Trophoblast cell (in vitro differentiated cells and primary cell): ENCODE measurements at regions not wholly inside any gene's neighbourhood (a gene's known extent, or its start where the extent isn't known, plus 50 kb on each side); places are given as distances from the start of the nearest gene placed in this dataset.
A peak's percentile ranks its signal among the peaks of the same experiment; 100 is the strongest.

Experiments
- DNase-seq, 2 donors: peaks; one replicate each; pipeline ENCODE4 v3.0.0-alpha.2; 2016
- H2AFZ ChIP-seq: 2 replicates; pipeline ENCODE4 v1.6.1; 2013; ENCODE audit warnings: low read length, moderate library complexity, mild to moderate bottlenecking; ENCODE audit not compliant: insufficient read depth, poor library complexity
- H2AK5ac ChIP-seq: 2 replicates; pipeline ENCODE4 v1.6.1; 2013; ENCODE audit warnings: mild to moderate bottlenecking, low read length
- H2BK120ac ChIP-seq: 2 replicates; pipeline ENCODE4 v1.6.1; 2013; ENCODE audit warnings: low read length, mild to moderate bottlenecking, moderate library complexity; ENCODE audit not compliant: insufficient read depth, poor library complexity
- H2BK12ac ChIP-seq: 2 replicates; pipeline ENCODE4 v1.6.1; 2013; ENCODE audit warnings: mild to moderate bottlenecking, low read length, moderate library complexity
- H2BK5ac ChIP-seq: 2 replicates; pipeline ENCODE4 v1.6.1; 2013; ENCODE audit warnings: low read length, low read depth, moderate library complexity, mild to moderate bottlenecking; ENCODE audit not compliant: poor library complexity
- H3K14ac ChIP-seq: 2 replicates; pipeline ENCODE4 v1.6.1; 2013; ENCODE audit warnings: mild to moderate bottlenecking, low read length
- H3K18ac ChIP-seq: 2 replicates; pipeline ENCODE4 v1.6.1; 2013; ENCODE audit warnings: mild to moderate bottlenecking, low read length
- H3K23ac ChIP-seq: 2 replicates; pipeline ENCODE4 v1.6.1; 2013; ENCODE audit warnings: low read length
- H3K27ac ChIP-seq: 2 replicates; pipeline ENCODE4 v1.5.1; 2013; ENCODE audit warnings: low read depth, mild to moderate bottlenecking, inconsistent platforms, low read length, moderate library complexity
- H3K27me3 ChIP-seq: 2 replicates; pipeline ENCODE4 v1.6.1; 2013; ENCODE audit warnings: inconsistent platforms, mild to moderate bottlenecking, low read length, moderate library complexity; ENCODE audit not compliant: insufficient read depth
- H3K36me3 ChIP-seq, 2 experiments: 1 replicate in 1 of 2; 2 replicates in 1 of 2; pipeline ENCODE4 v1.6.1; 2013; ENCODE audit warnings: low read length in 2 of 2, mild to moderate bottlenecking in 2 of 2, moderate library complexity in 1 of 2; ENCODE audit not compliant: insufficient read depth in 2 of 2, control insufficient read depth in 1 of 2
- H3K4ac ChIP-seq: 2 replicates; pipeline ENCODE4 v1.6.1; 2013; ENCODE audit warnings: low read depth, mild to moderate bottlenecking, low read length, moderate library complexity
- H3K4me1 ChIP-seq, 2 experiments: 1 replicate in 1 of 2; 2 replicates in 1 of 2; pipeline ENCODE4 v1.6.1; 2013; ENCODE audit warnings: low read length in 2 of 2, mild to moderate bottlenecking in 2 of 2, moderate library complexity in 1 of 2; ENCODE audit not compliant: insufficient read depth in 2 of 2, control insufficient read depth in 1 of 2
- H3K4me2 ChIP-seq: 2 replicates; pipeline ENCODE4 v1.6.1; 2013; ENCODE audit warnings: inconsistent platforms, mild to moderate bottlenecking, low read length, moderate library complexity
- H3K4me3 ChIP-seq: 2 replicates; pipeline ENCODE4 v1.5.1; 2013; ENCODE audit warnings: mild to moderate bottlenecking, low read depth, low read length, inconsistent platforms
- H3K79me1 ChIP-seq: one replicate; pipeline ENCODE4 v1.6.1; 2013; ENCODE audit warnings: low read length
- H3K79me2 ChIP-seq: 2 replicates; pipeline ENCODE4 v1.6.1; 2013; ENCODE audit warnings: low read length, mild to moderate bottlenecking; ENCODE audit not compliant: control insufficient read depth, insufficient read depth, poor library complexity
- H3K9ac ChIP-seq: 2 replicates; pipeline ENCODE4 v1.6.1; 2013; ENCODE audit warnings: mild to moderate bottlenecking, low read length
- H3K9me3 ChIP-seq: 2 replicates; pipeline ENCODE4 v1.6.1; 2013; ENCODE audit warnings: low read depth, mild to moderate bottlenecking, control low read depth, inconsistent platforms, low read length; ENCODE audit not compliant: insufficient read depth
- H4K12ac ChIP-seq: 2 replicates; pipeline ENCODE4 v1.6.1; 2013; ENCODE audit warnings: low read depth, mild to moderate bottlenecking, low read length, moderate library complexity
- H4K8ac ChIP-seq: 2 replicates; pipeline ENCODE4 v1.6.1; 2013; ENCODE audit warnings: low read depth, mild to moderate bottlenecking, low read length, moderate library complexity
- H4K91ac ChIP-seq: one replicate; pipeline ENCODE4 v1.6.1; 2013; ENCODE audit warnings: low read depth, mild to moderate bottlenecking, low read length, moderate library complexity
- whole genome bisulfite sequencing: extraction: QIAGEN DNeasy Blood & Tissue Kit; methylation state at CpG from one replicate; pipeline ENCODE4 v1.1.7; 2013; ENCODE audit warnings: missing lambda C conversion rate; ENCODE audit not compliant: insufficient read length, insufficient coverage; ENCODE audit errors: extremely low coverage; 5-methylcytosine and 5-hydroxymethylcytosine counted together

DNA sequence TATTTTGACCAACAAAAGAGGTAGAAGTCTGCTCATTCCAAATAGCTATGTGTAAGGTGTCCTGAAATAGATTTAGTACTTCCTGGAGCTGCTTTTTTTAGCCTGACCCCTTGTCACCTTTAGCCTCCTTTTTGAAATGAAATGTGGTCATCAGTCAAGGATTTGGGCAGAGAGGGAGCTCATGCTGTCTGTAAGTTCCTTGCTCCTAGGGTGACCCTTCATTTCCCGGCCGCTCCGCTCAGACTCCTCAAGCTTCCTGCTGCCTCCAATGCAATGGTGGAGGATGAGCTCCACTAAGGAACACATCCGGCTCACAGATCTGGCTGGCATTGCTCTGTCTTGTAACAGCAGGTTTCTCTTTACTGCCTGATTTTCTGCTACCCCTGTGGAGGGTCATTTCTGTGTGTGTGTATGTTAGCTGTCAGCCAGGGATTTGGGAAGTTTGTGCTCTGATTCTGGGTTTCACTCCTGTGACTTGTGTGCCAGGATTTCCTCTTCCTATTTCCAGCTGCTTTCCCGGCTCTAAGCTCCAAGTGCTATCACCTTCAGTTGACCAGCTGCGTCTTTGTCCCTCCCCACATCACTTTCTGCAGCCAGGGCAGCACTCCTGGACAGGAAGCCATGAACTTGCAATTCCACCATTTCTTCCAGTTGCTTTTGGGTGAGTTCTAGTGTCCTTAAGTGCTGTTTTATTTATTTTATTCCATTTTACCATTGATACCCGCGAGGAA lies 265.9 kb downstream of the ICE1 start:
- Histone ChIP-seq H4K12ac (no peak overlapping the region), H2AFZ (no peak overlapping the region), H3K4ac (no peak overlapping the region), H4K91ac (no peak overlapping the region), H3K9me3 (no peaks in the 10 kb centered on the region), H3K9ac (no peak overlapping the region), H3K23ac (no peak overlapping the region), H2BK5ac (no peak overlapping the region), H3K14ac (no peak overlapping the region), H3K27me3 (no peaks in the 10 kb centered on the region), H3K36me3 (no peaks in the 10 kb centered on the region), H3K4me2 (no peak overlapping the region), H2BK120ac (no peak overlapping the region), H3K4me1 (no peaks in the 10 kb centered on the region), H3K79me1 (no peaks in the 10 kb centered on the region), H2AK5ac (no peak overlapping the region), H3K79me2 (no peaks in the 10 kb centered on the region), H4K8ac (no peak overlapping the region), H3K4me3 (no peak overlapping the region), H3K27ac (no peak overlapping the region), H3K18ac (no peak overlapping the region), H2BK12ac (no peak overlapping the region)
- WGBS: no CpG with 5 or more reads among the region's 8 CpGs
- DNase-seq: no peak

- H2BK12ac ChIP-seq: no peak overlapping the region
- H3K79me1 ChIP-seq: no peaks in the 10 kb centered on the region
- H3K4me2 ChIP-seq: no peak overlapping the region
- peak overlapping the region; percentile 17 for H3K23ac ChIP-seq
- H3K36me3 ChIP-seq: no peaks in the 10 kb centered on the region
- no CpG with 5 or more reads among the region's 2 CpGs for WGBS
- no peak overlapping the region for H2BK120ac ChIP-seq
- H3K4me1 ChIP-seq: no peaks in the 10 kb centered on the region
- H3K9me3 ChIP-seq: peaks cover 2% of the 10 kb centered on the region
- H3K14ac ChIP-seq: no peak overlapping the region
- H4K91ac ChIP-seq: no peak overlapping the region
- H3K27ac ChIP-seq: no peak overlapping the region
- no peaks in the 10 kb centered on the region for H3K79me2 ChIP-seq
- H3K9ac ChIP-seq: no peak overlapping the region
- H3K4me3 ChIP-seq: no peak overlapping the region
- no peak overlapping the region for H3K18ac ChIP-seq
- no peak overlapping the region for H4K12ac ChIP-seq
- DNase-seq: no peak
- H3K4ac ChIP-seq: no peak overlapping the region
- no peak overlapping the region for H2AFZ ChIP-seq
- no peak overlapping the region for H2BK5ac ChIP-seq
- H2AK5ac ChIP-seq: no peak overlapping the region
- no peak overlapping the region for H4K8ac ChIP-seq
- no peaks in the 10 kb centered on the region for H3K27me3 ChIP-seq
Observed at GRCh38 chr5:5687113-5687512, 264.6 kb downstream of the ICE1 start.

- no peaks in the 10 kb centered on the region for H3K36me3 ChIP-seq
- no peaks in the 10 kb centered on the region for H3K79me2 ChIP-seq
- no peak overlapping the region for H3K9ac ChIP-seq
- H3K4ac ChIP-seq: no peak overlapping the region
- H3K4me1 ChIP-seq: no peaks in the 10 kb centered on the region
- WGBS: no CpG with 5 or more reads among the region's 6 CpGs
- H3K27me3 ChIP-seq: no peaks in the 10 kb centered on the region
- peaks cover 2% of the 10 kb centered on the region for H3K9me3 ChIP-seq
- H2BK5ac ChIP-seq: no peak overlapping the region
- no peak overlapping the region for H4K12ac ChIP-seq
- no peak overlapping the region for H2AK5ac ChIP-seq
- no peak overlapping the region for H3K14ac ChIP-seq
- DNase-seq: no peak
- no peak overlapping the region for H4K91ac ChIP-seq
- H4K8ac ChIP-seq: no peak overlapping the region
- no peak overlapping the region for H2BK120ac ChIP-seq
- no peak overlapping the region for H2AFZ ChIP-seq
- H3K4me3 ChIP-seq: no peak overlapping the region
- H2BK12ac ChIP-seq: no peak overlapping the region
- H3K23ac ChIP-seq: no peak overlapping the region
- H3K79me1 ChIP-seq: no peaks in the 10 kb centered on the region
- no peak overlapping the region for H3K18ac ChIP-seq
- no peak overlapping the region for H3K27ac ChIP-seq
- H3K4me2 ChIP-seq: no peak overlapping the region
Observed at GRCh38 chr5:5686356-5686755, 263.9 kb downstream of the ICE1 start.

GRCh38 chr5:5685737-5686136 lies 263.3 kb downstream of the ICE1 start:
- H4K8ac ChIP-seq: no peak overlapping the region

More at GRCh38 chr5:5685737-5686136, 263.3 kb downstream of the ICE1 start:
- Histone ChIP-seq H2BK5ac (no peak overlapping the region), H2BK12ac (no peak overlapping the region), H4K12ac (no peak overlapping the region), H3K4me3 (no peak overlapping the region), H3K79me1 (no peaks in the 10 kb centered on the region), H3K9ac (no peak overlapping the region), H2AFZ (no peak overlapping the region), H3K36me3 (no peaks in the 10 kb centered on the region), H3K18ac (no peak overlapping the region), H3K9me3 (peaks cover 2% of the 10 kb centered on the region), H3K4me2 (no peak overlapping the region), H2AK5ac (no peak overlapping the region), H3K23ac (no peak overlapping the region), H3K4ac (no peak overlapping the region), H3K4me1 (no peaks in the 10 kb centered on the region), H3K14ac (no peak overlapping the region), H2BK120ac (no peak overlapping the region), H3K27ac (no peak overlapping the region), H3K79me2 (no peaks in the 10 kb centered on the region), H4K91ac (no peak overlapping the region), H3K27me3 (no peaks in the 10 kb centered on the region)
- no CpG with 5 or more reads among the region's 3 CpGs for WGBS
- no peak for DNase-seq
